GM12878 (cell line): ENCODE measurements at regions not wholly inside any gene's neighbourhood (a gene's known extent, or its start where the extent isn't known, plus 50 kb on each side); places are given as distances from the start of the nearest gene placed in this dataset.

Experiments
- ATF2 ChIP-seq: IDR thresholded peaks from 2 replicates; pipeline ENCODE4 v1.6.1; 2012; ENCODE audit warnings: low read length, inconsistent platforms
- BACH1 ChIP-seq: fragments of 450-650 bp; IDR thresholded peaks from 2 replicates; pipeline ENCODE4 v1.6.1; 2017; ENCODE audit warnings: mild to moderate bottlenecking, borderline replicate concordance
- BCLAF1 ChIP-seq: fragments of 450-650 bp; IDR thresholded peaks from 2 replicates; pipeline ENCODE4 v1.6.1; 2017; ENCODE audit warnings: antibody characterized with exemption, mild to moderate bottlenecking, moderate library complexity
- BRCA1 ChIP-seq: IDR thresholded peaks from 2 replicates; pipeline ENCODE4 v1.6.1; 2011; ENCODE audit warnings: low read depth, low read length, improper control_type of control experiment
- ELK1 ChIP-seq: IDR thresholded peaks from 2 replicates; pipeline ENCODE4 v1.6.1; 2012; ENCODE audit warnings: low read depth, low read length, improper control_type of control experiment
- LARP7 ChIP-seq: fragments of 450-650 bp; IDR thresholded peaks from 2 replicates; pipeline ENCODE4 v1.6.1; 2017; ENCODE audit warnings: mild to moderate bottlenecking
- MAX ChIP-seq: IDR thresholded peaks from 2 replicates; pipeline ENCODE4 v1.6.1; 2012; ENCODE audit warnings: low read depth, low read length, improper control_type of control experiment
- MYC ChIP-seq: IDR thresholded peaks from 2 replicates; pipeline ENCODE4 v1.6.1; 2011; ENCODE audit warnings: mild to moderate bottlenecking, low read length, moderate library complexity, inconsistent platforms; ENCODE audit not compliant: insufficient read depth, insufficient replicate concordance, insufficient read length, severe bottlenecking
- POLR2A ChIP-seq: IDR thresholded peaks from 2 replicates; pipeline ENCODE4 v1.6.1; 2011; ENCODE audit warnings: low read depth, mild to moderate bottlenecking, low read length
- REST ChIP-seq: IDR thresholded peaks from 2 replicates; pipeline ENCODE4 v1.6.1; 2012; ENCODE audit warnings: mild to moderate bottlenecking, low read depth, low read length

GRCh38 chr15:39357480-39358268 lies 223.2 kb upstream of the THBS1 start:
- TF ChIP-seq POLR2A (no peak), ATF2 (no peak), BCLAF1 (no peak), REST (no peak), BRCA1 (no peak), LARP7 (no peak), MAX (no peak), ELK1 (no peak), BACH1 (no peak), MYC (no peak)
